Progenitor cell of endocrine pancreas (in vitro differentiated cells): ENCODE measurements at regions not wholly inside any gene's neighbourhood (a gene's known extent, or its start where the extent isn't known, plus 50 kb on each side); places are given as distances from the start of the nearest gene placed in this dataset.
A peak's percentile ranks its signal among the peaks of the same experiment; 100 is the strongest.

ENCODE experiments used
- DNase-seq: peaks from one replicate; pipeline ENCODE4 v3.0.0; 2021; ENCODE audit warnings: low spot score; ENCODE audit not compliant: unreplicated experiment
- H3K27ac Mint-ChIP-seq: 2 replicates; pipeline ENCODE4 v1.8.0; 2021; ENCODE audit warnings: mild to moderate bottlenecking, moderate library complexity, mixed read lengths
- H3K27me3 Mint-ChIP-seq: 2 replicates; pipeline ENCODE4 v1.8.0; 2021; ENCODE audit warnings: mixed read lengths
- H3K36me3 Mint-ChIP-seq: 2 replicates; pipeline ENCODE4 v1.8.0; 2022; ENCODE audit warnings: mixed read lengths; ENCODE audit not compliant: insufficient read depth
- H3K4me1 Mint-ChIP-seq: 2 replicates; pipeline ENCODE4 v1.8.0; 2021; ENCODE audit warnings: low read depth, mixed read lengths
- H3K4me3 Mint-ChIP-seq: 2 replicates; pipeline ENCODE4 v1.8.0; 2021; ENCODE audit warnings: low read depth, mild to moderate bottlenecking, moderate library complexity, mixed read lengths
- H3K9me3 Mint-ChIP-seq: 2 replicates; pipeline ENCODE4 v1.8.0; 2021; ENCODE audit warnings: low read depth, mixed read lengths
- TF ChIP-seq, protein P1 (sequence below): fragments of 200-600 bp; sonication (generic); IDR thresholded peaks from one replicate; pipeline ENCODE4 v1.5.0; 2021; ENCODE audit warnings: antibody characterized with exemption, mild to moderate bottlenecking; ENCODE audit not compliant: unreplicated experiment

DNA sequence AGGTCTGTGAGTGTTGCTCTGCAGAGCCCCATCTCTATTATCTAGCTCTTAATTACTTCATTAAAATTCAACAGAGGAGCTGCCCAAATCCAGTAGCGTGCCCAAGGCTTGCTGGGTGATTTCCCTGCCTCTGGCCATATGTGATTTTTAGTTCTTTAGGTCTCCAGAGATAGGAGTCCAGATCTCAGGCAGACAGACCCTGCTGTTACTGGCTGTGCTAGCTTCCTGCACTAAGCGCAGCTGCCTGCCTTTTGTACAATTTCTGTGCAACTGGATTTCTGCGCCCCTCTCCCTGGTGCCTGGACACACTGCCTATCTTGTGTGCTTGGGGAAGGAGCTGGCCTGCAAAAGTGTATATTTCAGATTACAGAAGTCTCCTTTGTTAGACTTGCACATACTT, 136.5 kb downstream of the TDRD15 start:
- H3K36me3 Mint-ChIP-seq: no peaks in the 10 kb centered on the region
- peaks cover 24% of the 10 kb centered on the region for H3K27me3 Mint-ChIP-seq
- H3K9me3 Mint-ChIP-seq: no peaks in the 10 kb centered on the region
- no peak overlapping the region for H3K4me3 Mint-ChIP-seq
- H3K27ac Mint-ChIP-seq: no peak overlapping the region
- peaks cover 9% of the 10 kb centered on the region for H3K4me1 Mint-ChIP-seq
- TF ChIP-seq, protein P1, sequence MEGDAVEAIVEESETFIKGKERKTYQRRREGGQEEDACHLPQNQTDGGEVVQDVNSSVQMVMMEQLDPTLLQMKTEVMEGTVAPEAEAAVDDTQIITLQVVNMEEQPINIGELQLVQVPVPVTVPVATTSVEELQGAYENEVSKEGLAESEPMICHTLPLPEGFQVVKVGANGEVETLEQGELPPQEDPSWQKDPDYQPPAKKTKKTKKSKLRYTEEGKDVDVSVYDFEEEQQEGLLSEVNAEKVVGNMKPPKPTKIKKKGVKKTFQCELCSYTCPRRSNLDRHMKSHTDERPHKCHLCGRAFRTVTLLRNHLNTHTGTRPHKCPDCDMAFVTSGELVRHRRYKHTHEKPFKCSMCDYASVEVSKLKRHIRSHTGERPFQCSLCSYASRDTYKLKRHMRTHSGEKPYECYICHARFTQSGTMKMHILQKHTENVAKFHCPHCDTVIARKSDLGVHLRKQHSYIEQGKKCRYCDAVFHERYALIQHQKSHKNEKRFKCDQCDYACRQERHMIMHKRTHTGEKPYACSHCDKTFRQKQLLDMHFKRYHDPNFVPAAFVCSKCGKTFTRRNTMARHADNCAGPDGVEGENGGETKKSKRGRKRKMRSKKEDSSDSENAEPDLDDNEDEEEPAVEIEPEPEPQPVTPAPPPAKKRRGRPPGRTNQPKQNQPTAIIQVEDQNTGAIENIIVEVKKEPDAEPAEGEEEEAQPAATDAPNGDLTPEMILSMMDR: no peak
- no peak for DNase-seq

DNA sequence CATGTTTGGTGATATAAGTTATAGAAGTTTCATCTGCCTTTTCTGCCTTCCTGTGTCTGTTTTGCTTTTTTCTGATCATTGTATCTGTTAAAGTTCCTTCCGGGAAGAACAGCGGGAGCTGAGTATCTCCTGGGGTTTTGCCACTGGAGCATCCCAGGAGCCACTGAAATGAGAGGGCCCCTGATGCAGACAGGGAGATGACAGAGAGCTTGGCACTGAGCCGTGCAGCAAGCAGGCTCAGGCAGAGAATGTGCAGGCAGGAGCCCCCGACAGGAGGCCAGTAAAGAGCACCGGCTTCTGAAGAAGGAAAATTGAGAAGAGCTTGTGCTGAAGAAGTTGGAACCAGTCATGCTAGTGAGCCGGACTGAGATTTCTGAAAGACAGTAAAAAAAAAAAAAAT, 137.8 kb downstream of the TDRD15 start:
- no peak overlapping the region for H3K4me3 Mint-ChIP-seq
- H3K27me3 Mint-ChIP-seq: peaks cover 27% of the 10 kb centered on the region
- H3K36me3 Mint-ChIP-seq: no peaks in the 10 kb centered on the region
- H3K27ac Mint-ChIP-seq: peak overlapping the region; percentile 56
- H3K9me3 Mint-ChIP-seq: no peaks in the 10 kb centered on the region
- no peak for DNase-seq
- TF ChIP-seq, protein P1: no peak
- H3K4me1 Mint-ChIP-seq: peaks cover 11% of the 10 kb centered on the region

DNA sequence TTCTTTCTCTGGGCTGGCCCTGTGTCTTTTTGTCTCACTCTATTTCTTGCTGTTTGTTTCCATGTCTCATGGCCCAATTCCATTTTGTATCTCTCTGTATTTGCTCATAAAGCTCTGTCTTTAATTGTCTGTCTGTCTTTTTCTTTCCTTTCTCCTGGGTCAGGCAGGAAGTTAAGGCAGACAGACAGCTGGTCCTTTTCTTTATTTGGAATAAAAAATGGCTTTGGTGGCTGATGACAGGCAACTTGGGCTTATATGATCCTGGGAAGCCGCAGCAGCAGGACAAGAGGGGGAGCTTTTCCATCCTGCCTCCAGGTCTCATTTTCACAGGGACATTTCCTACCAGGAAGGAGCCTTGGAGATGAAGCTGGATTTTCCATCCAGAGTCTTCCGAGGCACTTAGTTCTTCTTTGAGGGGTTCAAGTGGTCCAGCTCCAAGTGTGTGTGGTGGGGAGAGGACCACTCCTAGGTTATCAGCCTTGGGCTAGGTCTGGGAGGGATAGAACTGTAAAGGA, 138.7 kb downstream of the TDRD15 start:
- no peak for DNase-seq
- Mint-ChIP-seq H3K4me1 (peaks cover 18% of the 10 kb centered on the region), H3K36me3 (no peaks in the 10 kb centered on the region), H3K27me3 (peaks cover 27% of the 10 kb centered on the region), H3K4me3 (no peak overlapping the region), H3K27ac (no peak overlapping the region), H3K9me3 (no peaks in the 10 kb centered on the region)
- TF ChIP-seq, protein P1: no peak

DNA sequence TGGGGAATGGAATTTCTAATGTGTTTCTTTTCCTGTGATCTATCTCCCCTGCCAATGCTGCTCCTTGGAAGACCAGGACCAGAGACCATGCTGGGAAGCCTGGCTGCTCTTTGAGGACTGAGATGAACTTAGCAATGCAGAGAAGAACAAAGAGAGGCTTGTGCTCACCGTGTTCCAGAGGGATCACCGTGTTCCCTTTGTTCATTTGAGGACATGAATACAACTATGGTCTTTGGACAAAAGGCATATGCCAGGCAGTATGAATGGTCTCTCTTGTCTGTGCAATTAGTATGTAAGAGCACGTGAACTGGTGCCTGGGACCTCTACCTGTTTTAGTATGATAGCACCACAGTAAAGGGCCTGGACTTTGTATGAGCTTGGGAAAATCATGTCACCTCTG, 139.9 kb downstream of the TDRD15 start:
- no peaks in the 10 kb centered on the region for H3K9me3 Mint-ChIP-seq
- TF ChIP-seq, protein P1: no peak
- no peak overlapping the region for H3K4me3 Mint-ChIP-seq
- DNase-seq: no peak
- peaks cover 19% of the 10 kb centered on the region for H3K4me1 Mint-ChIP-seq
- H3K27ac Mint-ChIP-seq: no peak overlapping the region
- no peaks in the 10 kb centered on the region for H3K36me3 Mint-ChIP-seq
- peaks cover 27% of the 10 kb centered on the region for H3K27me3 Mint-ChIP-seq

DNA sequence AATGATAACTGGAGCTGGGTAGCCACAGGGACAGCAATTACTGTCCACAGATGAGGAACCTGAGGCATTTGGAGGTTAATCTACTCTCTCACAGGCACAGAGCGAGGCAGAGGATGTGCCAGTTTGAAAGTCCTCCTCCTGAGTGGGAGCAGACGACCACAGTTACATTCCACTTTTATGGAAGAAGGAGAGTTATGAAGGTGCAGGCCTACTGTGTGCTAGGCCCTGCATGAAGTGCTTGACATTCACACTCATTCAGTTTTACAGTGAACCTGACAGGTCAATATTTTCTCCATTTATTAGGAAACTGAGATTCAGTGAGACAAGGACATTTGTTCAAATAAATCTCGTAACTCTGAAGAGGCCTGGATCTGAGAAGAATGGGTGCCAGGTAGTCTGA, 142.0 kb downstream of the TDRD15 start:
- no peak overlapping the region for H3K4me3 Mint-ChIP-seq
- no peaks in the 10 kb centered on the region for H3K9me3 Mint-ChIP-seq
- TF ChIP-seq, protein P1: no peak
- peaks cover 36% of the 10 kb centered on the region for H3K4me1 Mint-ChIP-seq
- H3K36me3 Mint-ChIP-seq: no peaks in the 10 kb centered on the region
- H3K27ac Mint-ChIP-seq: no peak overlapping the region
- H3K27me3 Mint-ChIP-seq: peaks cover 27% of the 10 kb centered on the region
- DNase-seq: no peak
